HEK293 (cell line): ENCODE measurements at regions not wholly inside any gene's neighbourhood (a gene's known extent, or its start where the extent isn't known, plus 50 kb on each side); places are given as distances from the start of the nearest gene placed in this dataset.

Experiments used
- CTCF ChIP-seq: fragments of 450-650 bp; formaldehyde crosslinking; IDR thresholded peaks from 2 replicates; pipeline ENCODE4 v1.5.1; 2016; ENCODE audit warnings: missing biosample characterization, missing genetic modification characterization
- GLI4 ChIP-seq: fragments of 450-650 bp; formaldehyde crosslinking; IDR thresholded peaks from 2 replicates; pipeline ENCODE4 v1.5.1; 2016; ENCODE audit warnings: missing biosample characterization, missing genetic modification characterization
- MYNN ChIP-seq: fragments of 450-650 bp; formaldehyde crosslinking; IDR thresholded peaks from 2 replicates; pipeline ENCODE4 v1.5.1; 2016; ENCODE audit warnings: missing biosample characterization, missing genetic modification characterization, borderline replicate concordance
- PRDM2 ChIP-seq: fragments of 450-650 bp; formaldehyde crosslinking; IDR thresholded peaks from 2 replicates; pipeline ENCODE4 v1.5.1; 2016; ENCODE audit warnings: missing biosample characterization, missing genetic modification characterization, borderline replicate concordance
- SCRT2 ChIP-seq: fragments of 450-650 bp; formaldehyde crosslinking; IDR thresholded peaks from 2 replicates; pipeline ENCODE4 v1.5.1; 2016; ENCODE audit warnings: missing biosample characterization, missing genetic modification characterization
- ZBTB49 ChIP-seq: fragments of 450-650 bp; formaldehyde crosslinking; IDR thresholded peaks from 2 replicates; pipeline ENCODE4 v1.5.1; 2016; ENCODE audit warnings: missing biosample characterization, missing genetic modification characterization, low read depth
- ZIC2 ChIP-seq: fragments of 450-650 bp; formaldehyde crosslinking; IDR thresholded peaks from 2 replicates; pipeline ENCODE4 v1.5.1; 2016; ENCODE audit warnings: missing biosample characterization, missing genetic modification characterization
- ZNF138 ChIP-seq: fragments of 450-650 bp; formaldehyde crosslinking; IDR thresholded peaks from 2 replicates; pipeline ENCODE4 v1.5.1; 2016; ENCODE audit warnings: missing biosample characterization, missing genetic modification characterization, borderline replicate concordance
- ZNF311 ChIP-seq: fragments of 450-650 bp; formaldehyde crosslinking; IDR thresholded peaks from 2 replicates; pipeline ENCODE4 v1.5.1; 2017; ENCODE audit warnings: missing biosample characterization, missing genetic modification characterization, borderline replicate concordance
- ZNF324 ChIP-seq: fragments of 450-650 bp; formaldehyde crosslinking; IDR thresholded peaks from 2 replicates; pipeline ENCODE4 v1.5.1; 2016; ENCODE audit warnings: missing biosample characterization, missing genetic modification characterization
- ZNF639 ChIP-seq: fragments of 450-650 bp; formaldehyde crosslinking; IDR thresholded peaks from 2 replicates; pipeline ENCODE4 v1.5.1; 2016; ENCODE audit warnings: missing biosample characterization, missing genetic modification characterization
- ZNF654 ChIP-seq: fragments of 450-650 bp; formaldehyde crosslinking; IDR thresholded peaks from 2 replicates; pipeline ENCODE4 v1.5.1; 2016; ENCODE audit warnings: low read depth, missing biosample characterization, missing genetic modification characterization
- ZSCAN30 ChIP-seq: fragments of 450-650 bp; IDR thresholded peaks from 2 replicates; pipeline ENCODE4 v1.5.1; 2018; ENCODE audit warnings: missing biosample characterization, mild to moderate bottlenecking, missing genetic modification characterization, moderate library complexity

DNA sequence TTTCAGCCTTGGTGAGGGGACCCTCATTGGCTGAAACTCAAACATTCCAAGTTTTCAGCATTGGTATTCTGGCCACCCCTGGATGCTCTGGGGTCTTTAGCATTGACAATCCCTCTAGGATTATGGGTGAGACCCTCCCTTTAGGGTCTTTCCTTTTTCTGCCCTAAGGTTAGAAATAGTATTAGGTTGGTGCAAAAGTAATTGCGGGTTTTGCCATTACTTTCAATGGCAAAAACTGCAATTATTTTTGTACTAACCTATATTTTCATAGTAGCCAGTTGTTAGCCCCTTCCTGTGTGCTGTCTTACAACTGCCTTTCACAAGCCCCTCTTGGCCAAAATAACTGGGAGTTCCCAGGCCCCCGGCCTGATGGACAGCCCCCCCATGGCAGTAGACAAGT is 648.4 kb downstream of the PTPRU start:
- TF ChIP-seq CTCF (no peak), ZNF639 (no peak), ZIC2 (no peak), ZNF324 (no peak), ZBTB49 (tag by site-specific recombination) (no peak), PRDM2 (tag by site-specific recombination) (no peak), MYNN (tag by site-specific recombination) (no peak), ZNF311 (tag by site-specific recombination) (no peak), GLI4 (tag by site-specific recombination) (no peak), ZSCAN30 (tag by site-specific recombination) (no peak), ZNF138 (no peak), ZNF654 (tag by site-specific recombination) (no peak), SCRT2 (no peak)
